Skeletal muscle cell (primary cell): ENCODE measurements at regions not wholly inside any gene's neighbourhood (a gene's known extent, or its start where the extent isn't known, plus 50 kb on each side); places are given as distances from the start of the nearest gene placed in this dataset.
"Not testable (repeated sequence)": the region's sequence is repeated elsewhere in the genome, so short reads cannot be mapped to it uniquely, and the experiment has no call there.

Source experiments
- DNase-seq: peaks from one replicate; pipeline ENCODE4 v3.0.0-alpha.2; 2010; ENCODE audit warnings: low read depth
- H3K4me3 ChIP-seq: 2 replicates; pipeline ENCODE4 v1.5.1; 2011; ENCODE audit warnings: low read depth, mild to moderate bottlenecking, control low read depth, low read length, moderate library complexity

DNA sequence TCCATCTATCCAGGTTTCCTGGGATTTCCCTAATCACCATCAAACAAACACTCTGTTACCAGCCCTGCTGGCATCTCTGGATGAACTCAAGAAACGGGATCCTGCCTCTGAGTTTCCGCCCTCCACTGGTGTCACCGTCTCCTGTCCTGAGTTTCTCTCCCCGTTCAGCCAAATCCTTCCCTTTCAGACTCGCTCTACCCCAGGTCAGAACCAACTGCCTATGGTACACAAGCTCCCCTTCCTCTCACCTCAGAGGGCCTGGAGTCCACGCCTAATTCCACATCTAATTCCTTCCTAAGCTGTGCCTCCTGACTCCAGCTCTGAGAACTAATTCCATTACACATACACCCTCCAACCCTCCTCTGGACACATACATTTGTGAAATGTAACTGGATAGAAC is 96.1 kb downstream of the SHANK2 start:
- H3K4me3 ChIP-seq, result no peak overlapping the region
- DNase-seq, result no peak

DNA sequence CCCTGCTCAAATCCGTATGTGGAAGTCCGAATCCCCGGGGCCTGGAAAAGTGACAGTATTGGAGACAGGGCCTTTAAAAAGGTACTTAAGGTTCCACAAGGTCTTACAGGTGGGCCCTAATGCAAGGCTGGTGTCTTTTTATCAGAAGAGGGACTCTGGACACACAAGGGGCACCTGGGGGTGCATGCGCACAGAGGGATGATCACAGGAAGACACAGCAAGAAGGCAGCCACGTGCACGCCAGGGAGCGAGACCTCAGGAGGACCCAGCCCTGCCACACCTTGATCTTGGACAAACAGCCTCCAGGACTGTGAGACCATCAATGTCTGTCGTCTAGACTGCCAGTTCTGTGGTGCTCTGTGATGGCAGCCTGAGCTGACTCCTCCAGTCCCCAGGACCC is 96.5 kb downstream of the SHANK2 start:
- no peak overlapping the region for H3K4me3 ChIP-seq
- no peak for DNase-seq

- no peak overlapping the region for H3K4me3 ChIP-seq
- DNase-seq, result no peak
Measured at GRCh38 chr11:71154261-71154805, 98.0 kb downstream of the SHANK2 start.

- DNase-seq, result no peak
- H3K4me3 ChIP-seq, result no peak overlapping the region
Measured at GRCh38 chr11:71153005-71153390, 99.4 kb downstream of the SHANK2 start.

GRCh38 chr11:71152312-71153004 is 99.9 kb downstream of the SHANK2 start:
- H3K4me3 ChIP-seq, DNase-seq: not testable (repeated sequence)

DNA sequence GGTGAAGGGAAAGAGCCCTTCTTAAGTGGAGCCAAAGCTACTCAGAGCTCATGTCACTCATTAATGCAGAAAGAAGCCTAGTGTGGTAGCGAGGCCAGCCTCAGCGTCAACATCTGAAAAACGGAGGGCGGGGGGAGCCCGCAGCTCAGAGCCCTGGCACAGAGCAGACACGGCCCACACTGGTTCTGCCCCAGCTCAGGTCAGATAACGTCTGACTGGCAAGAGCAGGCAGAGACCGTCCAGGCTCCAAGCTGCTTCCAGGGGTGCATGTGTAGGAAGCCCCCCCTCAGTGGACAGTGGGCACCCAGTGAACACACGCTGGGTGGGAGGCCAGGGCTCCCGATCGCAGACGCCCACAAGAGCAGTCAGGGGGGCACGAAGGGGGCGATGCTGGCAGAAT is 100.8 kb downstream of the SHANK2 start:
- DNase-seq, result no peak

DNA sequence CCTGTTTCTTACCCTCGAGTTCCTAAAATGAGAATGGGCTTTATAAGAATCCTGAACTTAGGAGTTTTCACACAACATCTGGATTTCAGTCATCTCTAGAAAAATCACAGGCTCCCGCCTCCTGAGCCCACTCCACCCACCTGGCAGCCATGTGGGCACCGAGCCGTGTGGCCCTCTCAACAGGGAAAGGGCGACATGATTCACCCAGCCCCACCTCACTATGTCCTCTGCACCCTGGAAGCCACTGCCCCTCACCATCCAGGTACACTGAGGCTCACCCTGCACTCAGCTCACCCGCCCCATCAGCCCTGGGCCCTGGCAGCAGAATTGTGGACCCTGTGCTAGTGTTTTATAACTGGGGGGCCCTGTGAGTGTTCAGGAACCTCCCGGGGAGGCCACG is 101.5 kb downstream of the SHANK2 start:
- no peak overlapping the region for H3K4me3 ChIP-seq
- DNase-seq, result no peak

More for the DNA sequence above, 100.8 kb downstream of the SHANK2 start:
- H3K4me3 ChIP-seq, result no peak overlapping the region

DNA sequence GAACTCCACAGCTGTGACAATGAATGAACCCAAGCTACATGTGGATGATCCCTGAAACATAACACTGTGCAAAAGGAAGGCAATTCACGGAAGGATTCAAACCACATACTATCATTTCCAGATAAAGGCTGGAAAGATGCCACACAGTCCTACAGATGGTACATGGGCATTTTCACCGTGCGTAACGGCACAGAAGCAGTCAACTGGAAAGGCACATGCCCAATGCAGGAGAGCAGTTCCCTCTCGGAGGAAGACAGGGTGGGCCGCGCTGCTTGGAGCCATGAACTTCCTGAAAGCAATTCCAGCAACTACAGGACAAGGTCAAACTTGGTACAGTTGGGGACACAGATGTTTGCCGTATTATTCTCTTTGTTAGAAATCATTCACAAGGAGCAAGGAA is 103.7 kb downstream of the SHANK2 start:
- no peak overlapping the region for H3K4me3 ChIP-seq
- no peak for DNase-seq

DNA sequence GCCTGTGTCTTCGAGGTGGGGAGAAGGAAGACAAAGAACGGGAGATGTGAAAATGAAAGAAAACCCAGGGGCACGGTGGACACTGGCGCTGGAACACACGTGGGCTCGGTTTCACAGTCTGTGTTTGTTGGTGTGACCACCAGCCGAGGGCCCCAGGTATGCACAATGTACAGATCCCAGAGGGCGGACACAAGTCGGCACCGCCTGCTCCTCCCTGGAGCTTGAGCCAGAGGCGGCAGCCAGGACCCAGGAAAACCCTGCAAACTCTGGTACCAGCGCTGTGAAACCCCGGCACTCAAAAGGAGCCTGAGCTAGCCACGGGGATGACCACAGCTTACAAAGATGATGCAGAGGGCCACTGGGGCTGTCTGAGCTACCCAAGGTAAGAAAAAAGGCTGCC is 105.0 kb downstream of the SHANK2 start:
- DNase-seq, result no peak
- H3K4me3 ChIP-seq, result no peak overlapping the region

DNA sequence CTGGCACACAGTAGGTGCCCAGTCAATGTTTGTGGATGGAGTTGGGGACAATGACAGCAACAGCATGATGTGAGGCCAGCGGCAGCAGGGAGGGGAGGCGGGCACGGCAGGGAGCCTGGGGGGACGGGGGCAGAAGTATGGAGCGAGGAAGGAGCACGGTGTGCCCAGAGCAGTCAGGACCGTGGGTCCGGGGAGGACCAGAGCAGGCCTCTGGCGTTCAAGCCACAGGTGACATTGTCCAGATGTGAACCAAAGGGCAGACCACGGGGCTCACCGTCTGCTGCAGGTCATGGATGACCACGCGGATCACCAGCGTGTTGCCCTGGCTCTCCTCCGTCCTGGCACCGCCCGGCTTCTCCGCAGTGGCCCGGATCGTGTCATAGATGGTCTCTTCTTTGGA is 105.5 kb downstream of the SHANK2 start:
- H3K4me3 ChIP-seq, result no peak overlapping the region
- DNase-seq, result no peak

DNA sequence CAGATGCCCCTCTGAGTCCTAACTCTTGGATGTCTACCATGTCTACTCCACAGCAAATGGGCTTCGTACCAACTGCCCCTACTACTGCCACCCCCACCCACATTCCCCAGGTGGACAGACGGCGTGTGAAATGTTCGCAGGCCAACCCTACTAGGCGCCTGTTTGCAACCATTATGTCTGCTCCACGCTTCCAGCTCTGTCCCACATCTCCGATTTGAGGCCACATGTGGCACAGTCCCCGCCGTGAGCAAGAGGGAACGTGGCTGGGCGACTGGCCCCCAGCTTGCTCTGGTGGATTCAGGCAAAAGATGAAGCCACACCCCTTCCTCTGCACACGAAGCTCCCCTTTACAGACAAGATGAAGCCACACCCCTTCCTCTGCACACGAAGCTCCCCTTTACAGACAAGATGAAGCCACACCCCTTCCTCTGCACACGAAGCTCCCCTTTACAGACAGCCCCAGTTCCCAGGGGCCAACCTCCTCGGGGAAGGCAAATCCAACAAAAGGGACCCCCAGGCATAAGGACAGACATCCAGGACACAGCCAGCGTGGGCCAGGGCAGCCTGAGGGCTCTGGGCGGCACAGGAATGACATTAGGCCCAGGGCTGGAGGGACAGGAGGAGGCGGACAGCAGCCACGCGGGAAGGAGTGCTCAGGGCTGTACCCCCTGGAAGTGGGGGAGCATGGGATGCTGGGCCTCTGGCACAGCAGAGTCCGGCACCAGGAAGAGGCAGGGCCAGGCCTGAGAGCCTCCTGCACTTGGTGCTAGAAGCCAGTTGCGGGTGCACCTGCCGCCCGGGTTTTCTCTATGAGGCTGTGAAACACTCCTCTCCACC is 106.2 kb downstream of the SHANK2 start:
- no peak overlapping the region for H3K4me3 ChIP-seq
- DNase-seq, result no peak

GRCh38 chr11:71145368-71145767 is 107.0 kb downstream of the SHANK2 start:
- H3K4me3 ChIP-seq, result no peak overlapping the region

DNA sequence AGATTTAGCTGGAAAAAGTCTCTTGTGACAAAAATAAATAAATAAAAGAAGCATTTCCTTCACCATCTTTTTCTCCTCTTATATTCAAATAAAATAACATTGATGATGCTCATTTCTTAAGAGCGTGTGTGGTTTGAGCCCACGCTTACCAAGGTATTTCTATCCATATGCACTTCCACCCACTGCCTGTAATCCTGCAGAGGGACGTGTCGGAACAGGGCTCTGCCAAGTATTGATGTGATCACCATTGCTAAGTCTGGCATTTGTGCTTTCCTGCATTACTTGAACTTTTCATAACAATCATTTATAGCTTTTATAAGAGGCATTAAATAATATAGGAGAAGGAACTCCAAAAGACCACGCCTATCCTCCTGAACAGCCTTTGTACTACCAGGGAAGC is 107.6 kb downstream of the SHANK2 start:
- no peak for DNase-seq
- no peak overlapping the region for H3K4me3 ChIP-seq

More at GRCh38 chr11:71145368-71145767, 107.0 kb downstream of the SHANK2 start:
- DNase-seq, result no peak

DNA sequence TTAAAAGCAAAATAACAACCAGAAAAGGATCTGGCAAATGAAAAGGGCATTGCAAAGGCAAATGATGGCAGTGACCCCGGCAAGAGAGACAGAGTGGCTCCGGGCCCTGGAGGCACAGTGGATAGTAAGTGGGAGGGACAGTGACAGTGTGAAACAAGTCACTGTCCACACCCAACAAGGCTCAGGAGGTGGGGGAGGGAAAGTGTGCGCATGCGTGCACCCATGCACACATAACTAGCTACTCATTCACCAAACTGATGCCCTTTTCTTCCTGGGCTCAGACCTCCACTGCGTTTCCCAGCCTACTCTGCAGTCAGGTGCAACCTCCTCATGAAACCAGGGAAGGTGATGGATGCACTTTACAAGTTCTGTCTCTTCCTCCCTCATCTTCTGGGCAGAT is 108.4 kb downstream of the SHANK2 start:
- no peak overlapping the region for H3K4me3 ChIP-seq
- no peak for DNase-seq

GRCh38 chr11:71140206-71140919 is 112.0 kb downstream of the SHANK2 start:
- DNase-seq, result no peak
- H3K4me3 ChIP-seq, result no peak overlapping the region

DNA sequence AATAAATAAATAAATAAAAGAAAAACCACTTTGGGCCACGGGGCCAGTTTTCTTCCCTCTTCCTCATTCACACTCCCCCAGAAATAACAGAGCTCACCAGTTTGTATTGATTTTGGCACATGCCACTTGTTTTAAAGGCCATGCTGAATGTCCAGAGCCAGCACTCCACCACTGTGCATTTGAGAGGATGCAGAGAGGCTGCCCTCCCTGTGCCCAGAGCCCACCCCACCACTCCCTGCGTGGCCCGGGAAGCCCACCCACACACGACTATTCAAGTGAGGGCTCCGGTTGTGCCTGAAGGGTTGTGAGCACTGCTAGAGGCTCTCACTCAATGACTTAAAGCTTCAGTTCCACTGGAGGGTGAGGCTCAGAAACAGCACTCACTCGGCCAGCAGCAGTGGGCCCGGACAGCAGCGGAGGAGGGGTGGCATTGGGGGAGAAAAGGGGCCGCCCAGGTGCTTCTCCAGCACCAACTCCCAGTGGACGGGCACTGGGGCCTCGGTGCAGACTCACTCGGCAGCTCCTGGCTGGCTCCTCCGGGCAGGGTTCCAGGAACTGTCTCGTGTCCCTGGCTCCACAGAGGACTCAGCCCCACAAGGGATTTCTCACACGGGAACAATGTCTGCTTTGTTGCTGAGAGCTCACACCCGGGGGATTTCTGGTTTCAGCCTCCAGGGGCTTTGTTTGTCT is 112.7 kb downstream of the SHANK2 start:
- no peak for DNase-seq
- H3K4me3 ChIP-seq, result no peak overlapping the region

DNA sequence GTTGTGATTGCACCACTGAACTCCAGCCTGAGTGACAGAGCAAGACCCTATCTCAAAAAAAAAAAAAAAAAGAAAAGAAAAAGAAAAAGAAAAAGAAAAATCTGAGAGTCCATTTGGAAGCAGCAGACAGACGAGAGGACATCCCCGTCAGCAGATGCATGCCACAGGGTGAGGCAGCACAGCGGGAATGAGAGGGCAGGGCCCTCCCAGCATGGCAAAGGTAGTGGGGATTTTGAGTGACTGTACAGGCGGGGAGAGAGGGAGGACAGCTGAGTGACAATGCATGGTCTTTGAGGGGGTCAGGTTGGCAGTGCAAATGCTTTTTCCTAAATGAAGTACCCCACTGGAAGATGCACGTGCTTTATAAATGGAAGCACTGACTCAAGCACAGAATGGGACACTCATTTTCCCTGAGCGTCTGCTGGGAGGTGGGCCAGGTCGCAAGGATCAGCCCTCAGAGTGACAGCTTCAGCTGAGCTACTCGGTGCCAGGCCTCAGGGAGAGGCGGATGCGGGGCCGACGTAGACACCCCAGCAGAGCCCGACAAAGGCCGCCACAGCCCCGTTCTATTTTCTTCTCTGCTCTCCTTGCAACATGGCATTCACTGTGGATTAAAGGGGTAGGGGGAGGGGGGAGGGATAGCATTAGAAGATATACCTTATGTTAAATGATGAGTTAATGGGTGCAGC is 113.5 kb downstream of the SHANK2 start:
- no peak overlapping the region for H3K4me3 ChIP-seq
- no peak for DNase-seq

DNA sequence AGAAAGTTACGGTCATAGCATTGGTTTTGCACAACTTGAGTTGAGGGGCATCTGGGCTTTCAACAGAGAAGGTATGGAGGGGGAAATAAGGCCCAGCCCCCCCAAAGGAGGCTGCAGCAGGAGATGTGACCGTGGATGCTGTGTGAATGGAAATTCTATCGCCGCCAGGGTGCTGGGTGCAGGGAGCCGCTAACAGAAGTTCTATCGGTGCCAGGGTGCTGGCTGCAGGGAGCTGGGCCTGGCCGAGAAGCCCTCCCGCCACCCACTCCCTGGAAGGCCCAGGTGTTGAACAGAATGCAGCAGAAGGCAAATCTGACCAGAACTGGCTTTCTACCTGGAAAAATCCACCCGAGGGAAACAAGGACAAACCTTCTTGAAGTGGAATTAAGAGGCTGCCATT is 115.0 kb downstream of the SHANK2 start:
- no peak for DNase-seq
- no peak overlapping the region for H3K4me3 ChIP-seq
